GM12873 (cell line): ENCODE measurements at regions not wholly inside any gene's neighbourhood (a gene's known extent, or its start where the extent isn't known, plus 50 kb on each side); places are given as distances from the start of the nearest gene placed in this dataset.

Experiments
- TF ChIP-seq, protein P1 (sequence below): IDR thresholded peaks from 2 replicates; pipeline ENCODE4 v1.5.1; 2012; ENCODE audit warnings: low read depth, mild to moderate bottlenecking, moderate library complexity, low read length, control low read depth; ENCODE audit not compliant: insufficient read depth; ENCODE audit errors: missing control alignments

DNA sequence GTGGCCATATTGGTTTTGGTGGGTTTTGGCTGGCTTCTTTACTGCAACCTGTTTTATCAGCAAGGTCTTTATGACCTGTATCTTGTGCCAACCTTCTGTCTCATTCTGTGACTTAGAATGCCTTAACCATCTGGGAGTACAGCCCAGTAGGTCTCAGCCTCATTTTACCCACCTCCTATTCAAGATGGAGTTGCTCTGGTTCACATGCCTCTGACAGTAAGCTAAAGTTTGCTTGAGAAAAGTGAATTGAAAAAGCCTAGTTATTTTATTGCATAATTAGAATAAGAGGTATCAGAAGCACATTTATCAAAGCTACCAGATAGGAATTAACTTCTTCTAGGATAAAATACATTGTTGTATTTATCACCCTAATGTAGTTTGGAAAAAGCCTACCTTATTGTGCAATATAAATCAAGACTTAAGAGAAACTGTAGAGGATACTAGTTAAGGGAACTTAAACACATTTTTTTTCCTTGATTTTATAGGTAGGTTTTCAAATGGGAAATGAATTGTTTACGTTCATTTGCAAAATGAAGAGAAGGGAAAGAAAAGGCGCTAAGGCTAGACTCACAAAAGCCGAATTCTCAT is 202.3 kb upstream of the KCNJ16 start:
- TF ChIP-seq, protein P1, sequence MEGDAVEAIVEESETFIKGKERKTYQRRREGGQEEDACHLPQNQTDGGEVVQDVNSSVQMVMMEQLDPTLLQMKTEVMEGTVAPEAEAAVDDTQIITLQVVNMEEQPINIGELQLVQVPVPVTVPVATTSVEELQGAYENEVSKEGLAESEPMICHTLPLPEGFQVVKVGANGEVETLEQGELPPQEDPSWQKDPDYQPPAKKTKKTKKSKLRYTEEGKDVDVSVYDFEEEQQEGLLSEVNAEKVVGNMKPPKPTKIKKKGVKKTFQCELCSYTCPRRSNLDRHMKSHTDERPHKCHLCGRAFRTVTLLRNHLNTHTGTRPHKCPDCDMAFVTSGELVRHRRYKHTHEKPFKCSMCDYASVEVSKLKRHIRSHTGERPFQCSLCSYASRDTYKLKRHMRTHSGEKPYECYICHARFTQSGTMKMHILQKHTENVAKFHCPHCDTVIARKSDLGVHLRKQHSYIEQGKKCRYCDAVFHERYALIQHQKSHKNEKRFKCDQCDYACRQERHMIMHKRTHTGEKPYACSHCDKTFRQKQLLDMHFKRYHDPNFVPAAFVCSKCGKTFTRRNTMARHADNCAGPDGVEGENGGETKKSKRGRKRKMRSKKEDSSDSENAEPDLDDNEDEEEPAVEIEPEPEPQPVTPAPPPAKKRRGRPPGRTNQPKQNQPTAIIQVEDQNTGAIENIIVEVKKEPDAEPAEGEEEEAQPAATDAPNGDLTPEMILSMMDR = no peak

DNA sequence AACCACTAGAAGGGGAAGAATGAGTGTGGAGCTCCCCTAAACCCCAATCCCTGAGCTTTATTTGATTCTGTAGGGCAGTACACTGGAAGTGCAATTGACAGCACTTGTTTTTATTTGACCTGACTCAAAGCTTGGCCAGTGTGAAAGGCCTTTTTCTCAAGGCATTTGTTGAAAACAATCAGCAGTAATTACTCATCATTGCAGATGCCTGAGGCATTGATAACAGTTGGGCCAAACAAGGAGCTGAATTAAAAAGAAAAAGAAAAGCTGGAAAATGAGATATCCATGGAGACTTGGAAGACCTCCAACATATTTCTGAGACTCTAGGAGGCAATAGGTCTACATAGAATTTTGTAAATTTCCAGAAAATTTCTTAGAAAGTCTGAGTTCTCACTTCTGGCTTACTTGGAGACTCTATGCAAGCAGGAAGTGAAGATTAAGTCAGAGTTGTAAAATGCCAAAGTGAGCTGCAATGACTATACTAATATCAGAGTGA is 200.8 kb upstream of the KCNJ16 start:
- TF ChIP-seq, protein P1 = no peak

GRCh38 chr17:69876757-69877156 is 198.3 kb upstream of the KCNJ16 start:
- TF ChIP-seq, protein P1 = no peak

DNA sequence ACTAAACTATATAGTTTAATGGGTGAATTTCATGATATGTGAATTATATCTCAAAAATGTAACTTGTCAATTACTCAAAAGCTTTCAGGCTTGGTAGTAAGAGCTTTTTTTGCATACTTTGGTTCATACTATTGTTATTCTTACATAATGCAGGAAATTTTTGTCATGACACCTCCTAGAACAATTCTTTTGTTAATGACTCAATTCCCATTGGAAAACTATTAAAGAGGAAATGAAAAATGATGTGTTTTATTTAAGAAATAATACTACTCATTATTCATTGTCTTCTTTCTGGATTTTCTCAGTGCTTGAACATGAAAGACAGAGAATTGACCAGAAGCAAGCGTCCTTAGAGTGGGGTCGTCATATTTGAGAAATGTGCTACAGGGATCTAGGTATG is 196.4 kb upstream of the KCNJ16 start:
- TF ChIP-seq, protein P1 = no peak

DNA sequence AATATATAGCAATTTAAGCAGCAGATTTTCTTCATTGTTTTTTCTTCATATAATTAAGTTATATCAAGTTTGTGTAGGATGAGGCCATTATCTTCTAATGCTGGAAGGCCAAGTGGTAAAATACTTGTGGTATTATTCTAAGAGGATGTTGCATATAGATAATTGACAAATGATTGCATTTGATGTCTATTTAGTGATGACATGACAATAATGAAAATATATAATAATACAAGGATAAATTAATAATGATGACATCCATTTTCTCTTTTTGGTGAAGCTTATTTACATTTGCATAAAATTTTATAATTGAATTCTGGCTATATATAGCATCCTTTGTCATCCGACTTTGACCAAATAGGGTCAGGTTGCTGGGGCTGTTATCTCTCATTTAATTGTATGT is 195.4 kb upstream of the KCNJ16 start:
- TF ChIP-seq, protein P1 = no peak

DNA sequence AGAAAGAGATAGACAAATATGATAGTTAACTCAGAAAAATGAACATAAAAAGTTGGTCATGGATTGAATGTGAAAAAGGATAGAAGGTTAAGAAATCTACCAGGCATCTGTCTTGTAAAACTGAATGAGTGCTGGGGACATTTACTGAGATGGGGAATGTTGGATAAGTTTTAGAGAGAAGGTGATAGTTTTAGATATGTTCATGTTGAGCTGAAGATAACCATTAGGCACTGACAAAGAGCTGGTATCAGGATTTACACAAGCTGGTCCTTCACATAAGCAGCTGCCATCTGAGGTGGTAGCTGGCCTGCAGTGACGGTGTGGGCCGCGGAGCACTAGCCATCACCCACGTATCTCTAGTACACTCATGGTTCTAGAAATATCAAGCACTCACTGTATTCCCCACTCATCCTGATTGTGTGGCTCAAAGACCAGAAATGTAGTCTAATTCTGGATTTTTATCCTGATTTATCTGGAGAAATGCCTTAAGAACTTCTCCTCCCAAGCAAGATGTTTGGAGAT is 194.4 kb upstream of the KCNJ16 start:
- TF ChIP-seq, protein P1 = no peak

DNA sequence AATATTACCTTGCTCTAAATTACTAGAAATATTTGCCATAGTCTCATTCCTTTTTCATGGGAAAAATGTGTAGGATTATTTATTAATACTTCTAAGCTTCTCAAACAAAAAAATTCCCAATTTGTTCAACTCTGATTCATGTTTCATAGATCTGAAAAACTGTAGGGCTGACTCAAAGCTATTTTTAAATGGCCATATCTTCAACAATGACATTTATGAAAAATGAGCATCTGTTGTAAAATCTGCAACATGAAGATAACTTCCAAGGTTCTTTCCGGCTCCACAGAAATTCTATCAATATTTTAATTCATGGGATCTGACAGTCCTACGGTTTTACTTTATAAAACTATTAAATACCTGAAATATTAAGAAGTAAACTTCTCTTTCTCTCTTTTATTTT is 192.7 kb upstream of the KCNJ16 start:
- TF ChIP-seq, protein P1 = no peak

GRCh38 chr17:69883120-69883519 is 191.9 kb upstream of the KCNJ16 start:
- TF ChIP-seq, protein P1 = no peak
